Motor neuron (in vitro differentiated cells): ENCODE measurements at regions not wholly inside any gene's neighbourhood (a gene's known extent, or its start where the extent isn't known, plus 50 kb on each side); places are given as distances from the start of the nearest gene placed in this dataset.
"Not testable (repeated sequence)": the region's sequence is repeated elsewhere in the genome, so short reads cannot be mapped to it uniquely, and the experiment has no call there.

Experiments used
- ATAC-seq, 8 experiments: fragments of 200-7000 bp; cut with Tn5 transposase; replicated peaks in 6 of 8; 2 replicates each; pipeline ENCODE4 v1.8.0; 2021; ENCODE audit warnings: mild to moderate bottlenecking in 8 of 8, moderate library complexity in 8 of 8
- H3K27ac ChIP-seq, 2 donors: fragments of 250-450 bp; sonication (Bioruptor Pico); 2 replicates each; pipeline ENCODE4 v1.9.0; 2021; ENCODE audit warnings: antibody characterized with exemption in 2 of 2, mild to moderate bottlenecking in 2 of 2, moderate library complexity in 1 of 2
- H3K4me1 ChIP-seq, 2 donors: fragments of 250-450 bp; sonication (Bioruptor Pico); replicated peaks in 1 of 2; 2 replicates each; pipeline ENCODE4 v1.6.1; 2021; ENCODE audit warnings: antibody characterized with exemption in 2 of 2, mild to moderate bottlenecking in 2 of 2, moderate library complexity in 1 of 2
- H3K4me3 ChIP-seq, 5 donors: fragments of 250-450 bp; sonication (Bioruptor Pico); 2 replicates each; pipeline ENCODE4 v1.9.0; 2021; ENCODE audit warnings: antibody characterized with exemption in 5 of 5, mild to moderate bottlenecking in 5 of 5, moderate library complexity in 4 of 5
- WGBS, 10 experiments: fragments of 450-650 bp; shearing (Covaris generic); methylation state at CpG; one replicate each; pipeline ENCODE4 v1.0.0; 2022; 5-methylcytosine and 5-hydroxymethylcytosine counted together
- in situ Hi-C, 9 experiments: fragments of 400-800 bp; cut with MboI; loops; one replicate each; pipeline ENCODE4 v1.15.0; 2021; ENCODE audit warnings: low sequenced_read_pairs in 9 of 9, low pct_unique_long_range_greater_than_20kb in 2 of 9; ENCODE audit not compliant: unreplicated experiment in 9 of 9

GRCh38 chr4:91851456-91851855 is 452.3 kb upstream of the GRID2 start:
- Histone ChIP-seq H3K27ac (no peak overlapping the region), H3K4me1 (peaks cover 0 to 3% of the 10 kb centered on the region in 2 donors), H3K4me3 (no peak overlapping the region)
- in situ Hi-C loops: no loop called here
- WGBS, 10 experiments: 0 to 100% (median 80%) methylated on average over 1 to 2 of the region's 4 CpGs; no CpG with 5 or more reads in 3 of the 10 experiments
- ATAC-seq: no peak

GRCh38 chr4:91887926-91888325 is 415.8 kb upstream of the GRID2 start:
- in situ Hi-C loops: no loop called here
- no peak overlapping the region for H3K4me3 ChIP-seq
- WGBS, 10 experiments: 0 to 67% (median 33%) methylated on average over 1 of the region's 1 CpG; no CpG with 5 or more reads in 1 of the 10 experiments
- no peak overlapping the region for H3K27ac ChIP-seq
- H3K4me1 ChIP-seq: no peaks in the 10 kb centered on the region
- ATAC-seq: no peak

GRCh38 chr4:91891217-91891616 is 412.5 kb upstream of the GRID2 start:
- H3K4me1 ChIP-seq, in situ Hi-C loops, H3K4me3 ChIP-seq, H3K27ac ChIP-seq, ATAC-seq: not testable (repeated sequence)
- 15 to 97% (median 87%) methylated on average over 1 to 5 of the region's 5 CpGs; no CpG with 5 or more reads in 2 of the 10 experiments for WGBS, 10 experiments

- no peaks in the 10 kb centered on the region for H3K4me1 ChIP-seq
- in situ Hi-C loops: no loop called here
- no peak overlapping the region for H3K4me3 ChIP-seq
- H3K27ac ChIP-seq: no peak overlapping the region
- no peak for ATAC-seq
Observed at GRCh38 chr4:91894006-91894405, 409.8 kb upstream of the GRID2 start.

GRCh38 chr4:91904556-91904955 is 399.2 kb upstream of the GRID2 start:
- no peak overlapping the region for H3K27ac ChIP-seq
- in situ Hi-C loops: no loop called here
- 0 to 40% (median 0%) methylated on average over 1 of the region's 1 CpG; no CpG with 5 or more reads in 6 of the 10 experiments for WGBS, 10 experiments
- ATAC-seq: no peak
- H3K4me1 ChIP-seq: peaks cover 6 to 15% of the 10 kb centered on the region in 2 donors
- H3K4me3 ChIP-seq: no peak overlapping the region

- Histone ChIP-seq H3K4me3 (no peak overlapping the region), H3K27ac (no peak overlapping the region), H3K4me1 (no peaks in the 10 kb centered on the region)
- 0 to 100% (median 82%) methylated on average over 1 to 2 of the region's 2 CpGs; no CpG with 5 or more reads in 1 of the 10 experiments for WGBS, 10 experiments
- ATAC-seq: no peak
- in situ Hi-C loops: no loop called here
Observed at GRCh38 chr4:91909963-91910362, 393.8 kb upstream of the GRID2 start.

GRCh38 chr4:91914176-91914804 is 389.5 kb upstream of the GRID2 start:
- Histone ChIP-seq H3K4me1 (no peaks in the 10 kb centered on the region), H3K27ac (no peak overlapping the region), H3K4me3 (no peak overlapping the region)
- WGBS, 10 experiments: 56 to 100% (median 100%) methylated on average over 1 of the region's 1 CpG; no CpG with 5 or more reads in 3 of the 10 experiments
- no peak for ATAC-seq
- in situ Hi-C loops: no loop called here

GRCh38 chr4:91916219-91916618 is 387.5 kb upstream of the GRID2 start:
- Histone ChIP-seq H3K27ac (no peak overlapping the region), H3K4me3 (no peak overlapping the region), H3K4me1 (no peaks in the 10 kb centered on the region)
- in situ Hi-C loops: no loop called here
- ATAC-seq: no peak

GRCh38 chr4:91924625-91925024 is 379.1 kb upstream of the GRID2 start:
- Histone ChIP-seq H3K27ac (no peak overlapping the region), H3K4me3 (no peak overlapping the region), H3K4me1 (no peaks in the 10 kb centered on the region)
- no peak for ATAC-seq
- in situ Hi-C loops: no loop called here
- WGBS, 10 experiments: 80 to 100% (median 90%) methylated on average over 1 to 2 of the region's 5 CpGs; no CpG with 5 or more reads in 7 of the 10 experiments

GRCh38 chr4:91935217-91935616 is 368.5 kb upstream of the GRID2 start:
- 0 to 97% (median 79%) methylated on average over 2 to 5 of the region's 6 CpGs for WGBS, 10 experiments
- no peak overlapping the region for H3K27ac ChIP-seq
- no peaks in the 10 kb centered on the region for H3K4me1 ChIP-seq
- in situ Hi-C loops: no loop called here
- ATAC-seq: peak in 1 of 8 experiments; percentile 61
- no peak overlapping the region for H3K4me3 ChIP-seq

GRCh38 chr4:91936311-91936710 is 367.5 kb upstream of the GRID2 start:
- 0 to 100% (median 38%) methylated on average over 1 to 3 of the region's 3 CpGs; no CpG with 5 or more reads in 2 of the 10 experiments for WGBS, 10 experiments
- H3K4me3 ChIP-seq: no peak overlapping the region
- no peak overlapping the region for H3K27ac ChIP-seq
- no peaks in the 10 kb centered on the region for H3K4me1 ChIP-seq
- peak in 1 of 8 experiments; percentile 12 for ATAC-seq
- in situ Hi-C loops: no loop called here

GRCh38 chr4:91957963-91958362 is 345.8 kb upstream of the GRID2 start:
- H3K27ac ChIP-seq: no peak overlapping the region
- no peak for ATAC-seq
- in situ Hi-C loops: no loop called here
- no peaks in the 10 kb centered on the region for H3K4me1 ChIP-seq
- WGBS, 10 experiments: 0 to 72% (median 20%) methylated on average over 1 to 2 of the region's 2 CpGs; no CpG with 5 or more reads in 5 of the 10 experiments
- no peak overlapping the region for H3K4me3 ChIP-seq

GRCh38 chr4:91958596-91958995 is 345.2 kb upstream of the GRID2 start:
- 17 to 75% (median 50%) methylated on average over 1 to 2 of the region's 2 CpGs; no CpG with 5 or more reads in 3 of the 10 experiments for WGBS, 10 experiments
- ATAC-seq: peak in 1 of 8 experiments; percentile 47
- Histone ChIP-seq H3K27ac (no peak overlapping the region), H3K4me3 (no peak overlapping the region), H3K4me1 (no peaks in the 10 kb centered on the region)
- in situ Hi-C loops: no loop called here

- ATAC-seq: no peak
- in situ Hi-C loops: no loop called here
- no peak overlapping the region for H3K4me3 ChIP-seq
- H3K4me1 ChIP-seq: no peaks in the 10 kb centered on the region
- no peak overlapping the region for H3K27ac ChIP-seq
Observed at GRCh38 chr4:91961504-91961903, 342.3 kb upstream of the GRID2 start.
